ENCODE measurements at regions not wholly inside any gene's neighbourhood (a gene's known extent, or its start where the extent isn't known, plus 50 kb on each side); places are given as distances from the start of the nearest gene placed in this dataset.

GRCh38 chrX:20459410-20460350 lies 193.0 kb upstream of the RPS6KA3 start:
- TF ChIP-seq GABPB1 (CRISPR knock-in tag; IDR thresholded peaks at IDR 0.05) = no peak
- TF ChIP-seq PREB (CRISPR knock-in tag; IDR thresholded peaks at IDR 0.05; ENCODE audit: borderline replicate concordance) = no peak
- TF ChIP-seq MXD4 (CRISPR knock-in tag; IDR thresholded peaks at IDR 0.05; ENCODE audit: borderline replicate concordance) = no peak
- TF ChIP-seq SMAD4 (CRISPR knock-in tag; IDR thresholded peaks at IDR 0.05) = no peak
- no peak for TF ChIP-seq NR3C1 (CRISPR knock-in tag; conservative IDR thresholded peaks at IDR 0.05; ENCODE audit: low read depth)
- no peak for TF ChIP-seq ETV6 (CRISPR knock-in tag; IDR thresholded peaks at IDR 0.05)
- TF ChIP-seq MAX (CRISPR knock-in tag; IDR thresholded peaks at IDR 0.05) = no peak

Data from WTC11 (cell line).